DND-41 (cell line): ENCODE measurements at regions not wholly inside any gene's neighbourhood (a gene's known extent, or its start where the extent isn't known, plus 50 kb on each side); places are given as distances from the start of the nearest gene placed in this dataset.

Experiments used
- ATAC-seq: fragments of 200-7000 bp; cut with Tn5 transposase; 3 replicates; pipeline ENCODE4 v1.9.1; 2021; ENCODE audit warnings: low read depth; ENCODE audit not compliant: insufficient read depth
- DNase-seq: peaks from one replicate; pipeline ENCODE4 v3.0.0-alpha.2; 2020
- H2AFZ ChIP-seq: 2 replicates; pipeline ENCODE4 v1.6.0; 2012; ENCODE audit warnings: low read depth, low read length
- H3K27ac ChIP-seq: 2 replicates; pipeline ENCODE4 v1.5.1; 2012; ENCODE audit warnings: low read length, inconsistent platforms
- H3K27me3 ChIP-seq: fragments of 200-600 bp; sonication (generic); 2 replicates; pipeline ENCODE4 v1.6.0; 2012; ENCODE audit warnings: low read length, mild to moderate bottlenecking, inconsistent platforms; ENCODE audit not compliant: insufficient read depth, poor library complexity
- H3K36me3 ChIP-seq: 2 replicates; pipeline ENCODE4 v1.5.1; 2012; ENCODE audit warnings: low read length, inconsistent platforms; ENCODE audit not compliant: insufficient read depth
- H3K4me1 ChIP-seq: 2 replicates; pipeline ENCODE4 v1.5.1; 2012; ENCODE audit warnings: mild to moderate bottlenecking, low read length; ENCODE audit not compliant: insufficient read depth
- H3K4me2 ChIP-seq: 2 replicates; pipeline ENCODE4 v1.6.0; 2012; ENCODE audit warnings: mild to moderate bottlenecking, moderate library complexity, low read length, inconsistent platforms; ENCODE audit not compliant: insufficient read depth
- H3K4me3 ChIP-seq, 2 experiments: fragments of 200-600 bp in 1 of 2; shearing (Covaris generic) in 1 of 2; 2 replicates each; pipeline ENCODE4 v1.5.1; 2012 to 2016; ENCODE audit warnings: inconsistent platforms in 2 of 2, low read length in 2 of 2, mild to moderate bottlenecking in 2 of 2, low read depth in 1 of 2, moderate library complexity in 1 of 2
- H3K79me2 ChIP-seq: 2 replicates; pipeline ENCODE4 v1.6.0; 2012; ENCODE audit warnings: low read length, inconsistent platforms; ENCODE audit not compliant: insufficient read depth
- H3K9ac ChIP-seq: 2 replicates; pipeline ENCODE4 v1.6.0; 2012; ENCODE audit warnings: low read depth, mild to moderate bottlenecking, inconsistent platforms, low read length, moderate library complexity
- H3K9me3 ChIP-seq: 2 replicates; pipeline ENCODE4 v1.5.1; 2012; ENCODE audit warnings: low read length, moderate library complexity, mild to moderate bottlenecking, inconsistent platforms; ENCODE audit not compliant: insufficient read depth, severe bottlenecking
- H4K20me1 ChIP-seq: 2 replicates; pipeline ENCODE4 v1.6.0; 2012; ENCODE audit warnings: low read length; ENCODE audit not compliant: insufficient read depth
- CTCF ChIP-seq: IDR thresholded peaks from 2 replicates; pipeline ENCODE4 v1.5.1; 2012; ENCODE audit warnings: borderline replicate concordance, low read length, moderate library complexity, mild to moderate bottlenecking; ENCODE audit not compliant: poor library complexity, severe bottlenecking; ENCODE audit errors: extremely low read depth
- EZH2 ChIP-seq: IDR thresholded peaks from 3 replicates; pipeline ENCODE4 v1.6.1; 2012; ENCODE audit warnings: borderline replicate concordance, low read depth, mild to moderate bottlenecking, moderate library complexity, low read length, inconsistent platforms; ENCODE audit not compliant: severe bottlenecking

GRCh38 chr4:11842620-11843263 lies 414.0 kb upstream of the HS3ST1 start:
- Histone ChIP-seq H3K27ac (no peak overlapping the region), H3K4me3 (no peak overlapping the region), H3K9me3 (no peaks in the 10 kb centered on the region), H3K9ac (no peak overlapping the region), H3K4me1 (no peaks in the 10 kb centered on the region), H3K36me3 (no peaks in the 10 kb centered on the region), H3K79me2 (no peaks in the 10 kb centered on the region), H2AFZ (no peak overlapping the region), H3K27me3 (no peaks in the 10 kb centered on the region), H4K20me1 (no peaks in the 10 kb centered on the region), H3K4me2 (no peak overlapping the region)
- TF ChIP-seq CTCF (no peak), EZH2 (no peak)
- no peak for ATAC-seq
- DNase-seq, result no peak

GRCh38 chr4:11839889-11840288 lies 411.2 kb upstream of the HS3ST1 start:
- TF ChIP-seq EZH2 (no peak), CTCF (no peak)
- Histone ChIP-seq H2AFZ (no peak overlapping the region), H3K27me3 (no peaks in the 10 kb centered on the region), H3K4me2 (no peak overlapping the region), H3K36me3 (no peaks in the 10 kb centered on the region), H3K79me2 (no peaks in the 10 kb centered on the region), H3K9ac (no peak overlapping the region), H3K9me3 (no peaks in the 10 kb centered on the region), H4K20me1 (no peaks in the 10 kb centered on the region), H3K4me1 (no peaks in the 10 kb centered on the region), H3K27ac (no peak overlapping the region), H3K4me3 (no peak overlapping the region)
- DNase-seq (no peak), ATAC-seq (no peak)

GRCh38 chr4:11831739-11832138 lies 403.0 kb upstream of the HS3ST1 start:
- DNase-seq, result no peak
- Histone ChIP-seq H3K27me3 (no peaks in the 10 kb centered on the region), H3K9ac (no peak overlapping the region), H3K4me2 (no peak overlapping the region), H4K20me1 (no peaks in the 10 kb centered on the region), H3K9me3 (no peaks in the 10 kb centered on the region), H2AFZ (no peak overlapping the region), H3K27ac (no peak overlapping the region), H3K79me2 (no peaks in the 10 kb centered on the region), H3K4me3 (no peak overlapping the region), H3K4me1 (no peaks in the 10 kb centered on the region), H3K36me3 (no peaks in the 10 kb centered on the region)
- TF ChIP-seq EZH2 (no peak), CTCF (no peak)
- ATAC-seq, result no peak

GRCh38 chr4:11824566-11824965 lies 395.9 kb upstream of the HS3ST1 start:
- no peak for DNase-seq
- Histone ChIP-seq H3K27ac (no peak overlapping the region), H3K4me2 (no peak overlapping the region), H3K4me1 (no peaks in the 10 kb centered on the region), H3K27me3 (no peaks in the 10 kb centered on the region), H3K79me2 (no peaks in the 10 kb centered on the region), H3K9ac (no peak overlapping the region), H4K20me1 (no peaks in the 10 kb centered on the region), H2AFZ (no peak overlapping the region), H3K36me3 (no peaks in the 10 kb centered on the region), H3K4me3 (no peak overlapping the region), H3K9me3 (no peaks in the 10 kb centered on the region)
- TF ChIP-seq CTCF (no peak), EZH2 (no peak)
- no peak for ATAC-seq
